ENCODE measurements at regions not wholly inside any gene's neighbourhood (a gene's known extent, or its start where the extent isn't known, plus 50 kb on each side); places are given as distances from the start of the nearest gene placed in this dataset.

DNA sequence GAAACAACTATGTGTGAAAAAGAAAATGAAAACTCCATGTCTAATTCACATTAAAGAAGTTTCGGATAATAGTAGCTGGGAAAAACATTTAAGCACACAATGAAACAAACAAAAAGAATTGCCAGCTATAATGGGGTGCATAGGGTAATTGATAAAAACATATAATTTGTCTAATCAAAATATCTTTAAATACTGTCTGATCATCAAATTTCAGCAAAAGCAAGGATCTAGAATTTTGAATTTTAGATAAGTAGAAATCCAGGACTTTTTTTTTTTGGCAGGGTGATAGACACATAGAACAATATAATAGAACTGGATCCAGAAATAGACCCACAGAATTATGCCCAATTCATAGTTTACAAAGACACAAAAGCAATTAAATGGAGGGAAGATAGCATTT lies 585.0 kb downstream of the TAF11L14 start:
- no peak for DNase-seq

GRCh38 chr5:18220631-18221030 lies 586.4 kb downstream of the TAF11L14 start:
- TF ChIP-seq, protein P1, sequence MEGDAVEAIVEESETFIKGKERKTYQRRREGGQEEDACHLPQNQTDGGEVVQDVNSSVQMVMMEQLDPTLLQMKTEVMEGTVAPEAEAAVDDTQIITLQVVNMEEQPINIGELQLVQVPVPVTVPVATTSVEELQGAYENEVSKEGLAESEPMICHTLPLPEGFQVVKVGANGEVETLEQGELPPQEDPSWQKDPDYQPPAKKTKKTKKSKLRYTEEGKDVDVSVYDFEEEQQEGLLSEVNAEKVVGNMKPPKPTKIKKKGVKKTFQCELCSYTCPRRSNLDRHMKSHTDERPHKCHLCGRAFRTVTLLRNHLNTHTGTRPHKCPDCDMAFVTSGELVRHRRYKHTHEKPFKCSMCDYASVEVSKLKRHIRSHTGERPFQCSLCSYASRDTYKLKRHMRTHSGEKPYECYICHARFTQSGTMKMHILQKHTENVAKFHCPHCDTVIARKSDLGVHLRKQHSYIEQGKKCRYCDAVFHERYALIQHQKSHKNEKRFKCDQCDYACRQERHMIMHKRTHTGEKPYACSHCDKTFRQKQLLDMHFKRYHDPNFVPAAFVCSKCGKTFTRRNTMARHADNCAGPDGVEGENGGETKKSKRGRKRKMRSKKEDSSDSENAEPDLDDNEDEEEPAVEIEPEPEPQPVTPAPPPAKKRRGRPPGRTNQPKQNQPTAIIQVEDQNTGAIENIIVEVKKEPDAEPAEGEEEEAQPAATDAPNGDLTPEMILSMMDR (IDR thresholded peaks at IDR 0.05; ENCODE audit: low read depth, low read length): no peak
- Histone ChIP-seq H3K4me1 (no peaks in the 10 kb centered on the region), H3K36me3 (no peaks in the 10 kb centered on the region), H3K4me3 (ENCODE audit: low read depth, low read length) (no peak overlapping the region), H3K9me3 (no peaks in the 10 kb centered on the region), H3K27me3 (no peaks in the 10 kb centered on the region)
- DNase-seq: no peak

More for the DNA sequence above, 585.0 kb downstream of the TAF11L14 start:
- no peaks in the 10 kb centered on the region for H3K4me1 ChIP-seq
- no peaks in the 10 kb centered on the region for H3K9me3 ChIP-seq
- no peaks in the 10 kb centered on the region for H3K27me3 ChIP-seq
- H3K4me3 ChIP-seq (ENCODE audit: low read depth, low read length): no peak overlapping the region
- H3K36me3 ChIP-seq: no peaks in the 10 kb centered on the region
- TF ChIP-seq, protein P1 (IDR thresholded peaks at IDR 0.05; ENCODE audit: low read depth, low read length): no peak

GRCh38 chr5:18236386-18236785 lies 602.1 kb downstream of the TAF11L14 start:
- Histone ChIP-seq H3K4me3 (ENCODE audit: low read depth, low read length) (no peak overlapping the region), H3K36me3 (no peaks in the 10 kb centered on the region), H3K27me3 (no peaks in the 10 kb centered on the region), H3K9me3 (no peaks in the 10 kb centered on the region), H3K4me1 (no peaks in the 10 kb centered on the region)
- DNase-seq: no peak
- TF ChIP-seq, protein P1 (IDR thresholded peaks at IDR 0.05; ENCODE audit: low read depth, low read length): no peak

DNA sequence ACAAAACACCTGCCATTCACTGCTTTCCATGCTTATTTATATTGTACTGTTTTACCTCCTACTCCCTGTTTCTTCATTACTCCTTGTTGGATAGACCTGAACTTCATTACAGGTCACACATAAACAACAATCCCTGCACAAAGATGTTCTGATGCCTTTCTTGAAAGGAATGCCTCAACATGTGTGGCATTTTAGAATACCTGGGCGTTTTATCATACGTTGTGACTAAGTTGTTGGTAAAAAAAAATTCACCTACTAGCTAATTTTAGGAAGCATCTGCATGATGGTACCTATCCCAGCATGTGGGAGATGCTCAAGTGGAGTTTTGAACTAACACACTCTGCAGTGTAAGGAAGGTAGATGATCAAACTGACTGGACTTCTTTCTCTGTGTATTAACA lies 604.1 kb downstream of the TAF11L14 start:
- DNase-seq: no peak
- TF ChIP-seq, protein P1 (IDR thresholded peaks at IDR 0.05; ENCODE audit: low read depth, low read length): no peak
- Histone ChIP-seq H3K36me3 (no peaks in the 10 kb centered on the region), H3K27me3 (no peaks in the 10 kb centered on the region), H3K4me1 (no peaks in the 10 kb centered on the region), H3K9me3 (no peaks in the 10 kb centered on the region), H3K4me3 (ENCODE audit: low read depth, low read length) (no peak overlapping the region)

GRCh38 chr5:18240971-18241370 lies 606.7 kb downstream of the TAF11L14 start:
- no peak for DNase-seq

DNA sequence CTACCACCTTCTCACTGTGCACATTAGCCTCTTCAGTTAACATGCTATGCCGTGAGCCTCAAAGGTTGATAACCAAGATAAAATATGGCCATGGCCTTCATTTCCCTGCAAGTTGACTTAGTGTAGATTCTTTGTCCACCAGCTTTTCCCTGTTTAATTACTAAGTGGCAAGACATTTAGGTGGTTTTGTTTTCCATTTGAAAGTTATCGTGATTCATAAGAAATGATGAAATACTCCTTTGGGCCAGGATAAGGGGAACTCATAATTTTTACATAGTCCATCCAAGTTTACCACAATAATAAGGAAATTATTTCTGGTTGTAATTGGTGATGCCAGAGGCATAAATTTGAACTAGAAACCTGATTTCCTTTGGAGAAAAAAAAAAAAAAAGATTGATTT lies 609.6 kb downstream of the TAF11L14 start:
- no peak for DNase-seq
- no peak overlapping the region for H3K4me3 ChIP-seq (ENCODE audit: low read depth, low read length)
- TF ChIP-seq, protein P1 (IDR thresholded peaks at IDR 0.05; ENCODE audit: low read depth, low read length): no peak
- H3K36me3 ChIP-seq: no peaks in the 10 kb centered on the region
- no peaks in the 10 kb centered on the region for H3K4me1 ChIP-seq
- H3K27me3 ChIP-seq: no peaks in the 10 kb centered on the region
- no peaks in the 10 kb centered on the region for H3K9me3 ChIP-seq

More at GRCh38 chr5:18240971-18241370, 606.7 kb downstream of the TAF11L14 start:
- no peak overlapping the region for H3K4me3 ChIP-seq (ENCODE audit: low read depth, low read length)
- H3K4me1 ChIP-seq: no peaks in the 10 kb centered on the region
- H3K36me3 ChIP-seq: no peaks in the 10 kb centered on the region
- H3K9me3 ChIP-seq: no peaks in the 10 kb centered on the region
- no peaks in the 10 kb centered on the region for H3K27me3 ChIP-seq
- TF ChIP-seq, protein P1 (IDR thresholded peaks at IDR 0.05; ENCODE audit: low read depth, low read length): no peak
